Mesendoderm (in vitro differentiated cells): ENCODE measurements at regions not wholly inside any gene's neighbourhood (a gene's known extent, or its start where the extent isn't known, plus 50 kb on each side); places are given as distances from the start of the nearest gene placed in this dataset.
"Not testable (repeated sequence)": the region's sequence is repeated elsewhere in the genome, so short reads cannot be mapped to it uniquely, and the experiment has no call there.

Experiments used
- DNase-seq: peaks from one replicate; pipeline ENCODE4 v3.0.0; 2013
- H2AK5ac ChIP-seq: 2 replicates; pipeline ENCODE4 v1.6.1; 2013; ENCODE audit warnings: low read length, inconsistent platforms
- H2BK120ac ChIP-seq: 2 replicates; pipeline ENCODE4 v1.6.1; 2013; ENCODE audit warnings: low read depth, mild to moderate bottlenecking, low read length, moderate library complexity, mixed read lengths
- H2BK15ac ChIP-seq: replicated peaks from 2 replicates; pipeline ENCODE4 v1.6.1; 2013; ENCODE audit warnings: low read depth, mild to moderate bottlenecking, moderate library complexity
- H2BK5ac ChIP-seq: 2 replicates; pipeline ENCODE4 v1.6.1; 2013; ENCODE audit warnings: low read length, inconsistent platforms
- H3K18ac ChIP-seq: 2 replicates; pipeline ENCODE4 v1.6.1; 2013; ENCODE audit warnings: mild to moderate bottlenecking, low read length, mixed read lengths
- H3K23ac ChIP-seq: one replicate; pipeline ENCODE4 v1.6.1; 2013; ENCODE audit warnings: low read length
- H3K27ac ChIP-seq: 2 replicates; pipeline ENCODE4 v1.5.1; 2013; ENCODE audit warnings: low read depth, mild to moderate bottlenecking, inconsistent platforms, low read length, moderate library complexity
- H3K27me3 ChIP-seq: 2 replicates; pipeline ENCODE4 v1.6.1; 2013; ENCODE audit warnings: low read length, control low read depth, mild to moderate bottlenecking, inconsistent platforms; ENCODE audit not compliant: insufficient read depth, poor library complexity
- H3K36me3 ChIP-seq: 2 replicates; pipeline ENCODE4 v1.6.1; 2013; ENCODE audit warnings: low read length, inconsistent platforms; ENCODE audit not compliant: control insufficient read depth, insufficient read depth
- H3K4ac ChIP-seq: one replicate; pipeline ENCODE4 v1.6.1; 2013; ENCODE audit warnings: low read depth, mild to moderate bottlenecking, low read length, moderate library complexity
- H3K4me1 ChIP-seq: 2 replicates; pipeline ENCODE4 v1.6.1; 2013; ENCODE audit warnings: low read depth, low read length, inconsistent platforms; ENCODE audit not compliant: control insufficient read depth
- H3K4me2 ChIP-seq: 2 replicates; pipeline ENCODE4 v1.6.1; 2013; ENCODE audit warnings: low read length
- H3K4me3 ChIP-seq: 2 replicates; pipeline ENCODE4 v1.5.1; 2013; ENCODE audit warnings: mild to moderate bottlenecking, low read length
- H3K56ac ChIP-seq: one replicate; pipeline ENCODE4 v1.6.1; 2013; ENCODE audit warnings: low read length
- H3K79me1 ChIP-seq: 2 replicates; pipeline ENCODE4 v1.6.1; 2013; ENCODE audit warnings: low read length, inconsistent platforms
- H3K79me2 ChIP-seq: 2 replicates; pipeline ENCODE4 v1.6.1; 2013; ENCODE audit warnings: mild to moderate bottlenecking, low read length; ENCODE audit not compliant: control insufficient read depth, insufficient read depth
- H3K9ac ChIP-seq: 2 replicates; pipeline ENCODE4 v1.6.1; 2013; ENCODE audit warnings: low read length, inconsistent platforms
- H4K5ac ChIP-seq: one replicate; pipeline ENCODE4 v1.6.1; 2013; ENCODE audit warnings: low read length
- H4K8ac ChIP-seq: one replicate; pipeline ENCODE4 v1.6.1; 2013; ENCODE audit warnings: low read depth, mild to moderate bottlenecking, control low read depth, low read length, moderate library complexity
- WGBS: extraction: QIAGEN DNeasy Blood & Tissue Kit; methylation state at CpG from one replicate; pipeline ENCODE4 v1.1.7; 2013; ENCODE audit warnings: low lambda C conversion rate, missing lambda C conversion rate; ENCODE audit not compliant: insufficient coverage; ENCODE audit errors: extremely low coverage; 5-methylcytosine and 5-hydroxymethylcytosine counted together

DNA sequence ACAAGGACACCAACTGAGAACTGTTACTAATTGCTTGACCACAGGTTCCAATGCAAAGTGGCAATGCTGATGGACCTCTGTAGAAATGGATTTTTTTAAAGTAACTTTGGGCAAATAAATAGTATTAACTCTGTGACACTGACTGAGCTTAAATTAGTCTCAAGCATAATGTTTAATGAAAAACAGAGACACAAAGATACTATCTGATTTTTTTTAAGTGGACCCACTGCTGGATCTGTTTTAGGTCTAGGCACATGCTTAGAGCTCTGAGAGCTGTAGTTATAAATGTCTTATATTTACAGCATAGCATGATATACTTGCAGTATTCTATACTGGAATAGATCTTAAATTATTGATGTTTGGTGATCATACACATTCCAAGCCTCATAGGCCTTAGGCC is 481.6 kb upstream of the LRRC7 start:
- no peak for DNase-seq
- H3K23ac ChIP-seq = no peak overlapping the region
- no peak overlapping the region for H2BK15ac ChIP-seq
- no peak overlapping the region for H3K9ac ChIP-seq
- H2BK120ac ChIP-seq = no peak overlapping the region
- H2BK5ac ChIP-seq = no peak overlapping the region
- no peaks in the 10 kb centered on the region for H3K36me3 ChIP-seq
- H4K5ac ChIP-seq = no peak overlapping the region
- no peak overlapping the region for H3K4me3 ChIP-seq
- H3K27ac ChIP-seq = no peak overlapping the region
- no peaks in the 10 kb centered on the region for H3K27me3 ChIP-seq
- H3K4ac ChIP-seq = no peak overlapping the region
- H3K79me1 ChIP-seq = no peaks in the 10 kb centered on the region
- no peak overlapping the region for H3K18ac ChIP-seq
- no peak overlapping the region for H2AK5ac ChIP-seq
- H4K8ac ChIP-seq = no peak overlapping the region
- no peak overlapping the region for H3K56ac ChIP-seq
- H3K79me2 ChIP-seq = no peaks in the 10 kb centered on the region
- H3K4me2 ChIP-seq = no peak overlapping the region
- no peaks in the 10 kb centered on the region for H3K4me1 ChIP-seq

GRCh38 chr1:69088571-69088970 is 479.2 kb upstream of the LRRC7 start:
- Histone ChIP-seq H3K79me1 (no peaks in the 10 kb centered on the region), H3K4me3 (no peak overlapping the region), H3K23ac (no peak overlapping the region), H3K4me2 (no peak overlapping the region), H2BK120ac (no peak overlapping the region), H3K36me3 (no peaks in the 10 kb centered on the region), H3K18ac (no peak overlapping the region), H3K4ac (no peak overlapping the region), H2BK15ac (no peak overlapping the region), H3K27me3 (no peaks in the 10 kb centered on the region), H3K9ac (no peak overlapping the region), H3K79me2 (no peaks in the 10 kb centered on the region), H2BK5ac (no peak overlapping the region), H2AK5ac (no peak overlapping the region), H4K5ac (no peak overlapping the region), H3K56ac (no peak overlapping the region), H4K8ac (no peak overlapping the region), H3K4me1 (no peaks in the 10 kb centered on the region), H3K27ac (no peak overlapping the region)
- DNase-seq = no peak
- no CpG with 5 or more reads among the region's 1 CpG for whole genome bisulfite sequencing

GRCh38 chr1:69090170-69090569 is 477.6 kb upstream of the LRRC7 start:
- Histone ChIP-seq H2BK120ac (no peak overlapping the region), H3K4me2 (no peak overlapping the region), H2BK15ac (no peak overlapping the region), H3K4me1 (no peaks in the 10 kb centered on the region), H3K79me2 (no peaks in the 10 kb centered on the region), H3K4ac (no peak overlapping the region), H3K36me3 (no peaks in the 10 kb centered on the region), H3K79me1 (no peaks in the 10 kb centered on the region), H2BK5ac (no peak overlapping the region), H4K8ac (no peak overlapping the region), H3K27me3 (no peaks in the 10 kb centered on the region), H3K27ac (no peak overlapping the region), H3K4me3 (no peak overlapping the region), H3K18ac (no peak overlapping the region), H3K23ac (no peak overlapping the region), H4K5ac (no peak overlapping the region), H2AK5ac (no peak overlapping the region), H3K56ac (no peak overlapping the region), H3K9ac (no peak overlapping the region)
- no peak for DNase-seq

DNA sequence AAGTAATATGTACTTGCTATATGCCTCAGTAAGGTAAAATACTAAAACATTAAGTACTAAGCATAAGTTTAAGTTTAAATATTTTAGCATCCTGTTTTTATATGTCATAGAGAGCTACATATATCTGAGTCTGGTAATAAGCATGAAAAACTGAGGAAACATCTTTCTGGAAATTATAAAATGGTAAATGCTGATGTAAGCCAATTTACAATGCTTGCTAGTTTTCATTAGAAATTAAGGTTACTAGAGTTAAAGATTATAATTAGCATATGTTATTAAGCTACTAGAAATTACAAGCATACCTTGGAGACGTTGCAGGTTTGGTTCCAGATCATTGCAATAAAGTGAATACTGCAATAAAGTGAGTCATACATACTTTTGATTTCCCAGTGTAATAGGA is 477.0 kb upstream of the LRRC7 start:
- no peak overlapping the region for H4K8ac ChIP-seq
- no peak overlapping the region for H2AK5ac ChIP-seq
- no peak overlapping the region for H3K23ac ChIP-seq
- no peak overlapping the region for H3K27ac ChIP-seq
- no peak overlapping the region for H3K4ac ChIP-seq
- no peak overlapping the region for H4K5ac ChIP-seq
- H2BK120ac ChIP-seq = no peak overlapping the region
- DNase-seq = no peak
- H3K4me1 ChIP-seq = no peaks in the 10 kb centered on the region
- no peaks in the 10 kb centered on the region for H3K36me3 ChIP-seq
- no peak overlapping the region for H2BK15ac ChIP-seq
- H3K4me3 ChIP-seq = no peak overlapping the region
- WGBS = no CpG with 5 or more reads among the region's 1 CpG
- H3K27me3 ChIP-seq = no peaks in the 10 kb centered on the region
- no peaks in the 10 kb centered on the region for H3K79me1 ChIP-seq
- no peak overlapping the region for H2BK5ac ChIP-seq
- H3K9ac ChIP-seq = no peak overlapping the region
- no peak overlapping the region for H3K18ac ChIP-seq
- H3K56ac ChIP-seq = no peak overlapping the region
- H3K4me2 ChIP-seq = no peak overlapping the region
- no peaks in the 10 kb centered on the region for H3K79me2 ChIP-seq

DNA sequence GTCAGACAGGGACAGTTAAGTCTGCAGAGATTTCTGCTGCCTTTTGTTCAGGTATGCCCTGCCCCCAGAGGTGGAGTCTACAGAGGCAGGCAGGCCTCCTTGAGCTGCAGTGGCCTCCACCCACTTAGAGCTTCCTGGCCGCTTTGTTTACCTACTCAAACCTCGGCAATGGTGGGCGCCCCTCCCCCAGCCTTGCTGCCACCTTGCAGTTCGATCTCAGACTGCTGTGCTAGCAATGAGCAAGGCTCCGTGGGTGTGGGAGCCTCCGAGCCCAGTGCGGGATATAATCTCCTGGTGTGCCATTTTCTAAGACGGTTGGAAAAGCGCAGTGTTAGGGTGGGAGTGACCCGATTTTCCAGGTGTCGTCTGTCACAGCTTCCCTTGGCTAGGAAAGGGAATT is 465.7 kb upstream of the LRRC7 start:
- not testable (repeated sequence) for H4K5ac ChIP-seq, H3K4me3 ChIP-seq, H3K4me1 ChIP-seq, H2BK5ac ChIP-seq, H4K8ac ChIP-seq, H3K18ac ChIP-seq, H3K9ac ChIP-seq, H3K4ac ChIP-seq, H3K27ac ChIP-seq, H3K56ac ChIP-seq, DNase-seq, H3K79me1 ChIP-seq, H3K79me2 ChIP-seq, H2BK15ac ChIP-seq, H3K36me3 ChIP-seq, H3K27me3 ChIP-seq, H3K23ac ChIP-seq, H3K4me2 ChIP-seq, H2BK120ac ChIP-seq, H2AK5ac ChIP-seq
- WGBS = no CpG with 5 or more reads among the region's 11 CpGs

- no peak for DNase-seq
- Histone ChIP-seq H3K4me2 (no peak overlapping the region), H3K18ac (no peak overlapping the region), H3K27ac (no peak overlapping the region), H4K5ac (no peak overlapping the region), H3K4me3 (no peak overlapping the region), H3K4ac (no peak overlapping the region), H3K36me3 (no peaks in the 10 kb centered on the region), H2BK5ac (no peak overlapping the region), H3K27me3 (no peaks in the 10 kb centered on the region), H2AK5ac (no peak overlapping the region), H4K8ac (no peak overlapping the region), H3K23ac (no peak overlapping the region), H3K4me1 (no peaks in the 10 kb centered on the region), H2BK120ac (no peak overlapping the region), H2BK15ac (no peak overlapping the region), H3K56ac (no peak overlapping the region), H3K79me2 (no peaks in the 10 kb centered on the region), H3K79me1 (no peaks in the 10 kb centered on the region), H3K9ac (no peak overlapping the region)
Measured at GRCh38 chr1:69103213-69103612, 464.5 kb upstream of the LRRC7 start.
